HL-60 (cell line): ENCODE measurements at regions not wholly inside any gene's neighbourhood (a gene's known extent, or its start where the extent isn't known, plus 50 kb on each side); places are given as distances from the start of the nearest gene placed in this dataset.

Experiments
- CTCF ChIP-seq: IDR thresholded peaks from one replicate; pipeline ENCODE4 v1.5.1; 2011; ENCODE audit warnings: low read length, control low read depth, inconsistent platforms; ENCODE audit not compliant: insufficient read depth
- GABPA ChIP-seq: IDR thresholded peaks from 2 replicates; pipeline ENCODE4 v1.6.1; 2012; ENCODE audit warnings: low read depth
- POLR2AphosphoS5 ChIP-seq: IDR thresholded peaks from 2 replicates; pipeline ENCODE4 v1.6.1; 2012; ENCODE audit warnings: low read depth
- SPI1 ChIP-seq: IDR thresholded peaks from 2 replicates; pipeline ENCODE4 v1.6.1; 2012; ENCODE audit warnings: low read depth, mild to moderate bottlenecking, borderline replicate concordance

GRCh38 chr2:174020026-174020425 is 54.9 kb upstream of the SP3 start:
- TF ChIP-seq CTCF (no peak), POLR2AphosphoS5 (no peak), GABPA (no peak), SPI1 (no peak)
